Uterus (tissue), 2 donors: ENCODE measurements at regions not wholly inside any gene's neighbourhood (a gene's known extent, or its start where the extent isn't known, plus 50 kb on each side); places are given as distances from the start of the nearest gene placed in this dataset.

ENCODE experiments used
- POLR2A ChIP-seq, 2 donors: fragments of 450-650 bp; IDR thresholded peaks; one replicate each; pipeline ENCODE4 v1.6.1; 2016; ENCODE audit warnings: antibody characterized with exemption in 2 of 2, mild to moderate bottlenecking in 1 of 2, moderate library complexity in 1 of 2
- TF ChIP-seq, protein P1 (sequence below), 4 experiments: fragments of 200-600 bp in 2 of 4; fragments of 450-650 bp in 2 of 4; sonication (generic) in 2 of 4; IDR thresholded peaks; one replicate each; pipeline ENCODE4 v1.5.1; 2016 to 2019; ENCODE audit warnings: antibody characterized with exemption in 4 of 4, mild to moderate bottlenecking in 2 of 4, moderate library complexity in 1 of 4

DNA sequence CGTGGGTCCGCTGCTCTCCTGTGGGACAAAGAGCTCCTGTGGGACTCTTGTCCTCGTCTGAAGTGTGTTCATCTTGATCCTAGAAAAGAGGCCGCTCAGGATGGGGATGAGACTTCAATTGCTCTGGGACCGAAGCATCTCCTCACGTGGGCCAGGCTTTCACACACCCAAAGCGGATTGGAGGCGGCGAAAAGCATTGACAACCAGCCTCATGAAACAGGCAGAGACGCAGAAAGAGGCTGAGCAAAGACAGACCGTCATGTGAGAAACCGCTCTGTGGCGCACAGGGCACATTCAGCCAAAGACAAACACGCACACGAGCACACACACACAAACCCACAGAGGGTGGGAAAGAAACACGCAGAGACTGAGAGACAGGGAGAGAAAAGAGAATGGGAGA, 479.5 kb downstream of the SPATA31A7 start:
- TF ChIP-seq, protein P1, sequence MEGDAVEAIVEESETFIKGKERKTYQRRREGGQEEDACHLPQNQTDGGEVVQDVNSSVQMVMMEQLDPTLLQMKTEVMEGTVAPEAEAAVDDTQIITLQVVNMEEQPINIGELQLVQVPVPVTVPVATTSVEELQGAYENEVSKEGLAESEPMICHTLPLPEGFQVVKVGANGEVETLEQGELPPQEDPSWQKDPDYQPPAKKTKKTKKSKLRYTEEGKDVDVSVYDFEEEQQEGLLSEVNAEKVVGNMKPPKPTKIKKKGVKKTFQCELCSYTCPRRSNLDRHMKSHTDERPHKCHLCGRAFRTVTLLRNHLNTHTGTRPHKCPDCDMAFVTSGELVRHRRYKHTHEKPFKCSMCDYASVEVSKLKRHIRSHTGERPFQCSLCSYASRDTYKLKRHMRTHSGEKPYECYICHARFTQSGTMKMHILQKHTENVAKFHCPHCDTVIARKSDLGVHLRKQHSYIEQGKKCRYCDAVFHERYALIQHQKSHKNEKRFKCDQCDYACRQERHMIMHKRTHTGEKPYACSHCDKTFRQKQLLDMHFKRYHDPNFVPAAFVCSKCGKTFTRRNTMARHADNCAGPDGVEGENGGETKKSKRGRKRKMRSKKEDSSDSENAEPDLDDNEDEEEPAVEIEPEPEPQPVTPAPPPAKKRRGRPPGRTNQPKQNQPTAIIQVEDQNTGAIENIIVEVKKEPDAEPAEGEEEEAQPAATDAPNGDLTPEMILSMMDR (IDR thresholded peaks at IDR 0.05): no peak
- no peak for TF ChIP-seq POLR2A (IDR thresholded peaks at IDR 0.05)
